Pancreas (tissue), 10 donors: ENCODE measurements at regions not wholly inside any gene's neighbourhood (a gene's known extent, or its start where the extent isn't known, plus 50 kb on each side); places are given as distances from the start of the nearest gene placed in this dataset.
A peak's percentile ranks its signal among the peaks of the same experiment; 100 is the strongest.

ENCODE experiments used
- ATAC-seq, 4 donors: fragments of 200-7000 bp; cut with Tn5 transposase; one replicate each; pipeline versions ENCODE4 v1.8.0 to v1.9.1; 2020; ENCODE audit warnings: mild to moderate bottlenecking in 4 of 4, moderate library complexity in 4 of 4
- DNase-seq, 6 donors: peaks; one replicate each; pipeline ENCODE4 v3.0.0-alpha.2; 2020
- FAIRE-seq: peaks from 2 replicates; lab custom pipeline; 2012; peaks lifted over from hg19 to GRCh38; lab: Jason Lieb, UNC
- H3K27ac ChIP-seq, 4 donors: fragments of 200-600 bp; sonication (generic); 1 replicate in 3 of 4; 2 replicates in 1 of 4; pipeline versions ENCODE4 v1.5.0 to v1.8.0; 2020
- H3K27me3 ChIP-seq, 4 donors: fragments of 200-600 bp; one replicate each; pipeline ENCODE4 v1.8.0; 2021
- H3K36me3 ChIP-seq, 3 donors: fragments of 200-600 bp; sonication (generic) in 1 of 3; one replicate each; pipeline versions ENCODE4 v1.5.0 to v1.8.0; 2020 to 2021
- H3K4me1 ChIP-seq, 3 donors: fragments of 200-600 bp; one replicate each; pipeline ENCODE4 v1.8.0; 2021
- H3K4me3 ChIP-seq, 4 donors: fragments of 200-600 bp; sonication (generic) in 2 of 4; one replicate each; pipeline versions ENCODE4 v1.5.0 to v1.8.0; 2020 to 2021
- H3K9me3 ChIP-seq, 4 donors: fragments of 200-600 bp; one replicate each; pipeline ENCODE4 v1.8.0; 2021
- CTCF ChIP-seq, 4 donors: fragments of 200-600 bp; sonication (generic) in 3 of 4; IDR thresholded peaks; one replicate each; pipeline versions ENCODE4 v1.5.0 to v1.8.0; 2021; ENCODE audit warnings: antibody characterized with exemption in 4 of 4
- WGBS, 2 donors: extraction: QIAGEN DNeasy Blood & Tissue Kit; methylation state at CpG; one replicate each; pipeline ENCODE4 v1.1.7; 2013; 5-methylcytosine and 5-hydroxymethylcytosine counted together
- intact Hi-C, 3 donors: fragments of 100-400 bp; cut with DNase I; formaldehyde crosslinking; loops; one replicate each; pipeline versions ENCODE4 v1.11.1 to v1.14.2; 2022
- donor health status: healthy with polysubstance abuse.
- donor health status: DM: no; HTN: no; CAD: no; lungs with moderate emphysema.
- donor health status: DM: no; HTN: no; CAD: no.
- donor health status: control.
- donor health status: control.
- donor health status: Bipolar disorder and iron deficiency.
- donor health status: DM: yes; HTN: yes; CAD: no.
- donor health status: DM: no; HTN: no; CAD: no.
- donor health status: DM: no; HTN: no; CAD: no.
- donor health status: DM: yes; HTN: yes; CAD: no.

GRCh38 chr4:133389029-133389428 lies 239.9 kb downstream of the PCDH10 start:
- Histone ChIP-seq H3K27ac (no peak overlapping the region), H3K36me3 (no peaks in the 10 kb centered on the region), H3K4me1 (no peaks in the 10 kb centered on the region), H3K27me3 (no peaks in the 10 kb centered on the region), H3K4me3 (no peak overlapping the region), H3K9me3 (no peaks in the 10 kb centered on the region)
- WGBS, 2 donors = 62 to 82% methylated on average over 3 of the region's 3 CpGs
- intact Hi-C loops = no loop called here
- DNase-seq (no peak), FAIRE-seq (no peak), ATAC-seq (no peak)
- no peak for TF ChIP-seq CTCF (IDR thresholded peaks at IDR 0.05)

DNA sequence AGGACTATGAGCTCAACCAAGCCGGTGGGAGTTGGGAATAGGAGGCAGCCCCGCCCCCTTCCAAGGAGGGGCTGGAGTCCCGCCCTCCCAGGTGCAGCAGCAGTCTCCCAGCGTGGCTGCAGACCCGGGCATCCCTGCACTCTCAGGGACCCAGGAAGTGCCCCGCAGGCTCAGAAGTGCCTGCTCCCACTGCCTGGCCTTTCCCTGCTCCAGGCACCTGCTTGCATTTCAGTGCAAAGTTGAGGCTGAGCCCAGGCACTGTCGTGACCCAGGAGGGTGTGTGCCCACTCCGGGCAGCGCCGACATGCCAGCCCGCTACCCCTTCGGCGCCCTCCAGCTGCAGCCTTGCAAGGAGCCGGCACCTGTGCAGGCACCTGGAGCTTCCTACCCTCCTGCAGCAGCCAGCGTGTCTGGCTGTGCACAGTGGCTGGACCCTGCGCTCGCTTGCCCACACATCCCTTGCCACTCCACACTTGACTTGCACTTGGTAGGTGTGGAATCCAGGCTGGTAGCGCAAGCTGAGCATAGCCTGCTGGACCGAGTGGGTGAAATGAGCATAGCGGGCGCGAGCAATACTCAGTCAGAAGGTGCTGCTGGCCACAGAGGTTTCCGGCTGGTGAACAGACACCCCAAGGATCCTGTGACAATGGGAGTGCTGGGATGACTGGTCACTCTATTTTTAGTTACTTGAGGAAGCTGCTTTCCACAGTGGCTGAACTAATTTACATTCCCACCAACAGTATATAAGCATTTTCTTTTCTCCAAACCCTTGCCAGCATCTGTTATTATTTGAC lies 236.3 kb downstream of the PCDH10 start:
- FAIRE-seq = no peak
- no peak for ATAC-seq
- peak in 3 of 6 donors; percentile 17 to 52 (median 48) for DNase-seq
- Histone ChIP-seq H3K4me3 (no peak overlapping the region), H3K27ac (no peak overlapping the region), H3K36me3 (no peaks in the 10 kb centered on the region), H3K27me3 (no peaks in the 10 kb centered on the region), H3K9me3 (no peaks in the 10 kb centered on the region), H3K4me1 (no peaks in the 10 kb centered on the region)
- intact Hi-C loops = no loop called here
- TF ChIP-seq CTCF (IDR thresholded peaks at IDR 0.05) = no peak
- WGBS, 2 donors = 82 to 88% methylated on average over 23 of the region's 23 CpGs

DNA sequence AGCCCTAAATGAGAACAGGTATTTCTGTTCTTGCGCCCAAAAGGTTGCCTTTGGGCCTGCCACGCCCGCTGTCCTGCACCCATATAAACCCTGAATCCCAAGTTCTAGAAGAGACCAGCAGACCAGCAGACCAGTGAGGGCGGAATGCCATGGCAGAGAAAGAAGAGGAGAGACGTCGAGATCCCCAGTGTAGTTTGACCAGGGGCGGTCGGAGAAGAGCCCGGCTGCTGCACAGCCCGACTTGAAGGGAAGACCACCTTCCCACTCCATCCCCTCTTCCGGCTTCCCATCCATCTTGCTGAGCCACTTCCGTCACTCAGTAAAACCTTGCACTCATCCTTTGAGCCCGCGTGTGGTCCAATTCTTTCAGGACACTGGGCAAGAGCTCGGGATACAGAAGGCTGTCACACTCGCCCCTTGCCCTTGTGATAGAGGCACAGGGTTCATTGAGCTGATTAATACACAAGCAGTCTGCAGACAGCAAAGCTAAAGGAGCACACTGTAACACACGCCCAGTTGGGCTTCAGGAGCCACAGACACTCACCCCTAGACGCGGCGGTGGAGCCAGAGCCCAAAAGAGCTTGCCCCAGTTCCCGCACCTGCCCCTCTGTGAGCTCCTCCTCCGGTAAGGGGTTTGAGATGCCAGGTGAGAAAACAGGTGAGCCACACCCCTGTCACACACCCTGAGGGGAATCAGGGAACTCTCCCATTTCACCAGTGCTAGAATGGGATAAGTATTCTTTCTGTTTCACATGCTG lies 230.8 kb downstream of the PCDH10 start:
- 75 to 81% methylated on average over 22 of the region's 22 CpGs for WGBS, 2 donors
- FAIRE-seq = no peak
- ATAC-seq = no peak

GRCh38 chr4:133377286-133377685 lies 228.2 kb downstream of the PCDH10 start:
- ATAC-seq (no peak), DNase-seq (no peak), FAIRE-seq (no peak)
- no peaks in the 10 kb centered on the region for H3K4me1 ChIP-seq
- 70 to 90% methylated on average over 2 of the region's 2 CpGs for WGBS, 2 donors
- no peak overlapping the region for H3K4me3 ChIP-seq
- H3K27ac ChIP-seq = no peak overlapping the region
- no peaks in the 10 kb centered on the region for H3K36me3 ChIP-seq
- intact Hi-C loops = no loop called here
- H3K9me3 ChIP-seq = no peaks in the 10 kb centered on the region
- H3K27me3 ChIP-seq = no peaks in the 10 kb centered on the region
- no peak for TF ChIP-seq CTCF (IDR thresholded peaks at IDR 0.05)

More for the DNA sequence above, 230.8 kb downstream of the PCDH10 start:
- no peaks in the 10 kb centered on the region for H3K36me3 ChIP-seq
- no peaks in the 10 kb centered on the region for H3K4me1 ChIP-seq
- H3K4me3 ChIP-seq = no peak overlapping the region
- DNase-seq = peak in 2 of 6 donors; percentile 22 to 35
- TF ChIP-seq CTCF (IDR thresholded peaks at IDR 0.05) = no peak
- no peaks in the 10 kb centered on the region for H3K9me3 ChIP-seq
- intact Hi-C loops = no loop called here
- no peak overlapping the region for H3K27ac ChIP-seq
- no peaks in the 10 kb centered on the region for H3K27me3 ChIP-seq
